GM19468 (cell line): ENCODE measurements at regions not wholly inside any gene's neighbourhood (a gene's known extent, or its start where the extent isn't known, plus 50 kb on each side); places are given as distances from the start of the nearest gene placed in this dataset.
"Not testable (repeated sequence)": the region's sequence is repeated elsewhere in the genome, so short reads cannot be mapped to it uniquely, and the experiment has no call there.

Experiments used
- ATAC-seq: cut with Tn5 transposase; IDR thresholded peaks from one replicate; pipeline ENCODE4 v1.9.1; 2021; ENCODE audit warnings: mild to moderate bottlenecking, moderate library complexity, moderate number of reproducible peaks; ENCODE audit not compliant: unreplicated experiment; ENCODE audit errors: extremely low read depth

- no peak for ATAC-seq
These were observed 81.0 kb upstream of the ZPLD1 start for GRCh38 chr3:102353805-102354204.

GRCh38 chr3:102354818-102355515, 79.8 kb upstream of the ZPLD1 start:
- ATAC-seq: no peak

- ATAC-seq: no peak
These were observed 78.3 kb upstream of the ZPLD1 start for GRCh38 chr3:102356506-102356905.

- not testable (repeated sequence) for ATAC-seq
These were observed 77.5 kb upstream of the ZPLD1 start for GRCh38 chr3:102357313-102357712.

GRCh38 chr3:102360183-102360860, 74.5 kb upstream of the ZPLD1 start:
- no peak for ATAC-seq

- ATAC-seq: no peak
These were observed 73.7 kb upstream of the ZPLD1 start for GRCh38 chr3:102361101-102361500.

GRCh38 chr3:102366116-102366515, 68.7 kb upstream of the ZPLD1 start:
- not testable (repeated sequence) for ATAC-seq

GRCh38 chr3:102374863-102375634, 59.8 kb upstream of the ZPLD1 start:
- no peak for ATAC-seq

- ATAC-seq: no peak
These were observed 56.6 kb upstream of the ZPLD1 start for GRCh38 chr3:102378216-102378615.

- not testable (repeated sequence) for ATAC-seq
These were observed 52.6 kb upstream of the ZPLD1 start for GRCh38 chr3:102382201-102382600.
